HL-60 (cell line): ENCODE measurements at regions not wholly inside any gene's neighbourhood (a gene's known extent, or its start where the extent isn't known, plus 50 kb on each side); places are given as distances from the start of the nearest gene placed in this dataset.

Experiments
- GABPA ChIP-seq: IDR thresholded peaks from 2 replicates; pipeline ENCODE4 v1.6.1; 2012; ENCODE audit warnings: low read depth
- POLR2AphosphoS5 ChIP-seq: IDR thresholded peaks from 2 replicates; pipeline ENCODE4 v1.6.1; 2012; ENCODE audit warnings: low read depth
- TF ChIP-seq, protein P1 (sequence below): IDR thresholded peaks from one replicate; pipeline ENCODE4 v1.5.1; 2011; ENCODE audit warnings: low read length, control low read depth, inconsistent platforms; ENCODE audit not compliant: insufficient read depth
- TF ChIP-seq, protein P2 (sequence below): IDR thresholded peaks from 2 replicates; pipeline ENCODE4 v1.6.1; 2012; ENCODE audit warnings: low read depth; ENCODE audit not compliant: insufficient replicate concordance

DNA sequence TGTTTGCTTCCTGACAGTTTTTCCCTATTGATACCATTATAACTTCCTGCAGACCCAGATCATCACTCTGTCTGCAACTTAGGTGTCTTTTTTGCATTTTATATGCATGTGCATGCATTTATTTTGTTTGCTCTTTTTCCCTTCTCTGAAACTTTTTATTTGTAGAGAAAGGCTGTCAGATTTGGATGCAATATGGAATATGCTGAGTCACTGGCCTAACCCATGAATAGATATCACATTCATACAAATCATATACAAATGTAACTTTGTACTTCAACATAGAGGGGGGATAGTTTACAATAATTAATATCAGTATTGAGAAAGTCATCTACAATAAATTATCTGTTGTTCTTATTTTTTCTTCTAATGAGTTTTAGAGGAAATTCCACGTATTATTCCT lies 1465.0 kb downstream of the EFNB2 start:
- TF ChIP-seq POLR2AphosphoS5 (no peak), GABPA (no peak)
- TF ChIP-seq, protein P1, sequence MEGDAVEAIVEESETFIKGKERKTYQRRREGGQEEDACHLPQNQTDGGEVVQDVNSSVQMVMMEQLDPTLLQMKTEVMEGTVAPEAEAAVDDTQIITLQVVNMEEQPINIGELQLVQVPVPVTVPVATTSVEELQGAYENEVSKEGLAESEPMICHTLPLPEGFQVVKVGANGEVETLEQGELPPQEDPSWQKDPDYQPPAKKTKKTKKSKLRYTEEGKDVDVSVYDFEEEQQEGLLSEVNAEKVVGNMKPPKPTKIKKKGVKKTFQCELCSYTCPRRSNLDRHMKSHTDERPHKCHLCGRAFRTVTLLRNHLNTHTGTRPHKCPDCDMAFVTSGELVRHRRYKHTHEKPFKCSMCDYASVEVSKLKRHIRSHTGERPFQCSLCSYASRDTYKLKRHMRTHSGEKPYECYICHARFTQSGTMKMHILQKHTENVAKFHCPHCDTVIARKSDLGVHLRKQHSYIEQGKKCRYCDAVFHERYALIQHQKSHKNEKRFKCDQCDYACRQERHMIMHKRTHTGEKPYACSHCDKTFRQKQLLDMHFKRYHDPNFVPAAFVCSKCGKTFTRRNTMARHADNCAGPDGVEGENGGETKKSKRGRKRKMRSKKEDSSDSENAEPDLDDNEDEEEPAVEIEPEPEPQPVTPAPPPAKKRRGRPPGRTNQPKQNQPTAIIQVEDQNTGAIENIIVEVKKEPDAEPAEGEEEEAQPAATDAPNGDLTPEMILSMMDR = no peak
- TF ChIP-seq, protein P2, sequence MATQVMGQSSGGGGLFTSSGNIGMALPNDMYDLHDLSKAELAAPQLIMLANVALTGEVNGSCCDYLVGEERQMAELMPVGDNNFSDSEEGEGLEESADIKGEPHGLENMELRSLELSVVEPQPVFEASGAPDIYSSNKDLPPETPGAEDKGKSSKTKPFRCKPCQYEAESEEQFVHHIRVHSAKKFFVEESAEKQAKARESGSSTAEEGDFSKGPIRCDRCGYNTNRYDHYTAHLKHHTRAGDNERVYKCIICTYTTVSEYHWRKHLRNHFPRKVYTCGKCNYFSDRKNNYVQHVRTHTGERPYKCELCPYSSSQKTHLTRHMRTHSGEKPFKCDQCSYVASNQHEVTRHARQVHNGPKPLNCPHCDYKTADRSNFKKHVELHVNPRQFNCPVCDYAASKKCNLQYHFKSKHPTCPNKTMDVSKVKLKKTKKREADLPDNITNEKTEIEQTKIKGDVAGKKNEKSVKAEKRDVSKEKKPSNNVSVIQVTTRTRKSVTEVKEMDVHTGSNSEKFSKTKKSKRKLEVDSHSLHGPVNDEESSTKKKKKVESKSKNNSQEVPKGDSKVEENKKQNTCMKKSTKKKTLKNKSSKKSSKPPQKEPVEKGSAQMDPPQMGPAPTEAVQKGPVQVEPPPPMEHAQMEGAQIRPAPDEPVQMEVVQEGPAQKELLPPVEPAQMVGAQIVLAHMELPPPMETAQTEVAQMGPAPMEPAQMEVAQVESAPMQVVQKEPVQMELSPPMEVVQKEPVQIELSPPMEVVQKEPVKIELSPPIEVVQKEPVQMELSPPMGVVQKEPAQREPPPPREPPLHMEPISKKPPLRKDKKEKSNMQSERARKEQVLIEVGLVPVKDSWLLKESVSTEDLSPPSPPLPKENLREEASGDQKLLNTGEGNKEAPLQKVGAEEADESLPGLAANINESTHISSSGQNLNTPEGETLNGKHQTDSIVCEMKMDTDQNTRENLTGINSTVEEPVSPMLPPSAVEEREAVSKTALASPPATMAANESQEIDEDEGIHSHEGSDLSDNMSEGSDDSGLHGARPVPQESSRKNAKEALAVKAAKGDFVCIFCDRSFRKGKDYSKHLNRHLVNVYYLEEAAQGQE = no peak
